ENCODE measurements at regions not wholly inside any gene's neighbourhood (a gene's known extent, or its start where the extent isn't known, plus 50 kb on each side); places are given as distances from the start of the nearest gene placed in this dataset.

GRCh38 chr13:74773248-74773647, 639.0 kb upstream of the KLF12 start:
- H3K9me3 ChIP-seq = no peaks in the 10 kb centered on the region
- TF ChIP-seq POLR2A (IDR thresholded peaks at IDR 0.05; ENCODE audit: low read depth) (no peak), POLR2AphosphoS5 (IDR thresholded peaks at IDR 0.05) (no peak)
- TF ChIP-seq, protein P1, sequence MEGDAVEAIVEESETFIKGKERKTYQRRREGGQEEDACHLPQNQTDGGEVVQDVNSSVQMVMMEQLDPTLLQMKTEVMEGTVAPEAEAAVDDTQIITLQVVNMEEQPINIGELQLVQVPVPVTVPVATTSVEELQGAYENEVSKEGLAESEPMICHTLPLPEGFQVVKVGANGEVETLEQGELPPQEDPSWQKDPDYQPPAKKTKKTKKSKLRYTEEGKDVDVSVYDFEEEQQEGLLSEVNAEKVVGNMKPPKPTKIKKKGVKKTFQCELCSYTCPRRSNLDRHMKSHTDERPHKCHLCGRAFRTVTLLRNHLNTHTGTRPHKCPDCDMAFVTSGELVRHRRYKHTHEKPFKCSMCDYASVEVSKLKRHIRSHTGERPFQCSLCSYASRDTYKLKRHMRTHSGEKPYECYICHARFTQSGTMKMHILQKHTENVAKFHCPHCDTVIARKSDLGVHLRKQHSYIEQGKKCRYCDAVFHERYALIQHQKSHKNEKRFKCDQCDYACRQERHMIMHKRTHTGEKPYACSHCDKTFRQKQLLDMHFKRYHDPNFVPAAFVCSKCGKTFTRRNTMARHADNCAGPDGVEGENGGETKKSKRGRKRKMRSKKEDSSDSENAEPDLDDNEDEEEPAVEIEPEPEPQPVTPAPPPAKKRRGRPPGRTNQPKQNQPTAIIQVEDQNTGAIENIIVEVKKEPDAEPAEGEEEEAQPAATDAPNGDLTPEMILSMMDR (IDR thresholded peaks at IDR 0.05) = no peak
- H3K4me1 ChIP-seq = no peaks in the 10 kb centered on the region
- H3K4me3 ChIP-seq = no peak overlapping the region
- H3K27me3 ChIP-seq = no peaks in the 10 kb centered on the region
- 85% methylated on average over 1 of the region's 1 CpG for WGBS
- intact Hi-C loops (cut with DNase I) = no loop called here
- no peak for DNase-seq (ENCODE audit: extremely low spot score)
- H3K36me3 ChIP-seq = no peaks in the 10 kb centered on the region
- H3K27ac ChIP-seq (replicated peaks in 1 of 4) = no peak overlapping the region

DNA sequence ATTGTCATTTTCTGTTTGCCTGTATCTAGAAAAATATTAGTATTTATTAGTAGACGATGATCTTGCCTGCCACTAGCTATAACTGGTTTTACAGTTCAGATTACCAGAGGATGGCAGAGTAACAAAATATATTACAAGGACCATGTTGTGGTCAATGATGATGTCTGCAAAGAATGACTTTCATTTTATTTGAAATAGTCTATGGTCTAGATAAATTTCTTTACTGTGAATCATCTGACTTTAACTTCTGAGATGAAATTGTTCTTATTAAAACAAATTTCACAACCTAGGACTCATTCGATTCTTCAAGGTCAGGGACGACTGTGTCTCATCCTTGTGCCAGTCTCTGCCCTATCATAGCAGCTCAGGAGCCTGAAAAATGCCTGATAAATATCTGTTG, 637.8 kb upstream of the KLF12 start:
- Histone ChIP-seq H3K4me3 (no peak overlapping the region), H3K4me1 (no peaks in the 10 kb centered on the region), H3K27me3 (no peaks in the 10 kb centered on the region), H3K36me3 (no peaks in the 10 kb centered on the region), H3K9me3 (no peaks in the 10 kb centered on the region), H3K27ac (replicated peaks in 1 of 4) (no peak overlapping the region)
- WGBS = 93% methylated on average over 3 of the region's 3 CpGs
- intact Hi-C loops (cut with DNase I) = no loop called here
- DNase-seq (ENCODE audit: extremely low spot score) = no peak
- TF ChIP-seq, protein P1 (IDR thresholded peaks at IDR 0.05) = no peak
- no peak for TF ChIP-seq EP300 (IDR thresholded peaks at IDR 0.05)
- no peak for TF ChIP-seq POLR2A (IDR thresholded peaks at IDR 0.05; ENCODE audit: low read depth)
- TF ChIP-seq POLR2AphosphoS5 (IDR thresholded peaks at IDR 0.05) = no peak

DNA sequence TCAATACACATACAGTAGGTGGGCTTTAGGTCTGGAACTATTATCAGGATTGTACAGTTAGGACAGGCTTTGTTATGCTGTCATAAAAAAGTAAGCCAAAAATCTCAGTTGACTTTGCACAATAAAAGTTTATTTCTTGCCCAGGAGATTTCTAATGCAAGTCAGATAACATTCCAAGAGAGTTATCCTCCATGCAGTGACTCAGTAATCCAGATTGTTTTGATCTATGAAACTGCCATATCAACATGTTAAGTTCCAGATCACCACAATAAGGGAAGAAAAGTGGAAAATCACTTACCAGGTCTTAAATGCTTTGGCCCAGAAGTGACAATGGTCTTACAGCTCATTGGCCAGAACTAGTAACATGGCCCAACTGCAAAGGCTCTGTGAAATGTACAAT, 636.2 kb upstream of the KLF12 start:
- Histone ChIP-seq H3K36me3 (no peaks in the 10 kb centered on the region), H3K27ac (replicated peaks in 1 of 4) (no peak overlapping the region), H3K4me1 (no peaks in the 10 kb centered on the region), H3K27me3 (no peaks in the 10 kb centered on the region), H3K4me3 (no peak overlapping the region), H3K9me3 (no peaks in the 10 kb centered on the region)
- no peak for DNase-seq (ENCODE audit: extremely low spot score)
- intact Hi-C loops (cut with DNase I) = no loop called here
- TF ChIP-seq, protein P1 (IDR thresholded peaks at IDR 0.05) = no peak
- TF ChIP-seq POLR2AphosphoS5 (IDR thresholded peaks at IDR 0.05) (no peak), POLR2A (IDR thresholded peaks at IDR 0.05; ENCODE audit: low read depth) (no peak), EP300 (IDR thresholded peaks at IDR 0.05) (no peak)

DNA sequence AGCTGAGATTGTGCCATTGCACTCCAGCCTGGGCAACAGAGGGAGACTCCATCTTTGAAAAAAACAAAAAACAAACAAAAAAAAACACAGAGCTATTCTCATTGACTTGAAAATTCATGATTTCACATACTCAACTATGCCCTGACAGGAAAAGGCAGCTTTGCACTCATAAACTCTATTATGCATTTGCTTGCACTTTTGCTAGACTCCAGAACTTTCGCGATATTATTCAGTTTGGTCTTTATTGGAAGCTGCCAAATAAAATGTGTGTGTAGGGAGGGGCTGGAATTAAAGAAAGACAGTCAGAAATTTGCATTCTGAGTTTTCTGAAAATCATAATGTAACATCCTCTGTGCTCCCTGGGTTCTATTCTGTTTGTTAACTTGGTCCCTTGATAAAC, 635.1 kb upstream of the KLF12 start:
- DNase-seq (ENCODE audit: extremely low spot score) = no peak
- 76% methylated on average over 2 of the region's 2 CpGs for WGBS
- TF ChIP-seq EP300 (IDR thresholded peaks at IDR 0.05) = no peak
- TF ChIP-seq POLR2A (IDR thresholded peaks at IDR 0.05; ENCODE audit: low read depth) = no peak
- TF ChIP-seq, protein P1 (IDR thresholded peaks at IDR 0.05) = no peak
- TF ChIP-seq POLR2AphosphoS5 (IDR thresholded peaks at IDR 0.05) = no peak
- H3K36me3 ChIP-seq = no peaks in the 10 kb centered on the region
- no peak overlapping the region for H3K27ac ChIP-seq (replicated peaks in 1 of 4)
- H3K4me1 ChIP-seq = no peaks in the 10 kb centered on the region
- intact Hi-C loops (cut with DNase I) = no loop called here
- H3K4me3 ChIP-seq = no peak overlapping the region
- no peaks in the 10 kb centered on the region for H3K27me3 ChIP-seq
- no peaks in the 10 kb centered on the region for H3K9me3 ChIP-seq

GRCh38 chr13:74768521-74769085, 634.4 kb upstream of the KLF12 start:
- intact Hi-C loops (cut with DNase I) = no loop called here
- Histone ChIP-seq H3K27ac (replicated peaks in 1 of 4) (no peak overlapping the region), H3K4me1 (no peaks in the 10 kb centered on the region), H3K36me3 (no peaks in the 10 kb centered on the region), H3K4me3 (no peak overlapping the region), H3K9me3 (no peaks in the 10 kb centered on the region), H3K27me3 (no peaks in the 10 kb centered on the region)
- no peak for TF ChIP-seq EP300 (IDR thresholded peaks at IDR 0.05)
- TF ChIP-seq POLR2A (IDR thresholded peaks at IDR 0.05; ENCODE audit: low read depth) = no peak
- TF ChIP-seq, protein P1 (IDR thresholded peaks at IDR 0.05) = no peak
- TF ChIP-seq POLR2AphosphoS5 (IDR thresholded peaks at IDR 0.05) = no peak
- no peak for DNase-seq (ENCODE audit: extremely low spot score)
- 56% methylated on average over 5 of the region's 5 CpGs for WGBS
